ENCODE measurements at regions not wholly inside any gene's neighbourhood (a gene's known extent, or its start where the extent isn't known, plus 50 kb on each side); places are given as distances from the start of the nearest gene placed in this dataset.
A peak's percentile ranks its signal among the peaks of the same experiment; 100 is the strongest.
"Not testable (repeated sequence)": the region's sequence is repeated elsewhere in the genome, so short reads cannot be mapped to it uniquely, and the experiment has no call there.

DNA sequence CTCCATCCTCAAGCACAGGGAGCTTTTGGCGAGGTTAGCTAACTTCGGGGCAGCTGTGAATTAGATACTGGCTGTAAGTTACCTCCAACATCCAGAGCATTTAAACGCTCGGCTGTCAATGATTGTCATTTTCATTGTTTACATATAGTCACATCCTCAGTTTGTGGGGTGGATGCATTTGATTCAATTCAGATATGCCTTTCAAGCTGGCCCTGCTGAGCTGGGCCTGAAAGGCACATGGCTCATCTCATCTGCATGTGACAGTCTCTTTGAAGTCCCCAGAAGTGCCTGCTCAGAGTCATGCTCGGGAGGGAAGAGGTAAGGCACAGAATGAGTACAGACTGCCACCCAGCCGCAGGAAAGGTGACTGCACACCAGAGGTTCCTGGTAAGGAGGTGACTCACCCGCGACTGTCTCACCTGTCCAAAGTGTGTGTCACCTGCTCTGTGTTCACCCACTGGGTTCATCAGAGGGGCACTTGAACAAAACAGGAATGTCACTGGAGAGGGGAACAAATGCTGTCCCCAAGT is 281.2 kb upstream of the PLGLB2 start:
- DNase-seq: not testable (repeated sequence)

DNA sequence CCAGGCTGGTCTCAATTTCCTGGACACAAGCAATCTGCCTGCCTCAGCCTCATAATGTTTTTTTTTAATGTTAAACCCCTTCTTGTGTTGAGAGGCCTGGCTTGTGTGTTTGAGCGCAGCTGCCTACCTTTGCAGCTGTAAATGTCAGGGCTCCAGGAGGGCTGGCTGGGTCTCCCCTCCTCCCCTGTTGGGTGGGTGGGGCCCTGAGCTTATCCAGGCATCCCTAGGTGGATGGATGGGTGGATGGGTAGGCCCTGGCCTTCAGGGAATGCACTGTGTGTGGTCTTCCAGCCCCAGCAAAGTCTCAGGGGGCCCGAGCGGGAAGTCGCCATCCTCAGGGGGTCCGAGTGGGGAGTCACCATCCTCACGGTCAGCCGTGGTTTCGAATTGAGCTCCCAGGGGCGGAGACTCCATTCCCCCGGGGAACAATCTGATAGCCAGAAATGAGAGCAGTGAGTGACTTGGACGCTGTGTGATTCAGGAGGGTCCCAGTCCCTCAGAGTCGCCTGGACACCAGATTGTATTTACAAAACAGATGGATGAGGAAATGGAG is 279.4 kb upstream of the PLGLB2 start:
- not testable (repeated sequence) for DNase-seq

DNA sequence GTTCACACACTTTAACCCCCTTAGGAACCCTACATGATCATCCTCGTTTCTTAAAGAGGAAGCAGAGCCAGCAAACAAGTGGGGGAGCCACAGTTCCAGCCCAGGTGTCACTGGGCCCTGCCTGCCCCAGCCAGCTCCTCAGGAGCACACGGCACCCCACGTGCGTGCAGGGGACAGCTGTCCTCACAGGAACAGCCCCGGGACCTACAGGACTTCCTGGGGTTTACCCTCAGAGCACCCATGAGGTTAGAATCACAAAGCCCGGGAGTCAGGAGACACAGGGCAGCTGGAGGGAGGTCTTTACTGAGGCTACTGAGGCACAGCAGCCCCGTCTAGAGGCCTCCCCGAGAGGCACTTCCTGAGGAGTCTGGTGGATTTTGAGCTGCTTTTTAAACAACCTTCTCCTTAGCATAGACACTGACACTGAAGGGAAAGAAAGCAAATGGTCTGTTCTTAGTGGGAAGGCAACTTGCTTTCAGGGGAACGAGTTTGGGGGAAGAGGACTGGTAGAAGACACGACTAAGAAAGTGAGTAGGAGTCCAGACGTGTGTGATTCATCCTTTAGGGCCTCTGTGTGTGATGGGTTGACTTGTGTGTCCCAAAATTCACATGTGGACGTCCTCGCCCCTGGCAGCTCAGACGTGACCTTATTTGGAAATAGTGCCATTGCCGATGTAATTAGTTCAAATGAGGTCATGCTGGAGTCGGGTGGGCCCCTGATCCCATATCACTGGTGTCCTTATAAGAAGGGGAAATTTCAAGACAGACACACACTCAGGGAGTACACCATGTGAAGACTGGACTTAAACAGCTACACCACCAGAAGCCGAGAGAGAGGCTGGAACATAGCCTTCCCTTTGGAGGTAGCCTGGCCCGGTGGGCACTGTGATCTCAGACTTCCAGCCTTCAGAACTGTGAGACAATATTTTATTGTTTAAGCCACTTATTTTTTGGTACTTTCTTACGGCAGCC is 278.4 kb upstream of the PLGLB2 start:
- peak; percentile 25 to 47 for DNase-seq

DNA sequence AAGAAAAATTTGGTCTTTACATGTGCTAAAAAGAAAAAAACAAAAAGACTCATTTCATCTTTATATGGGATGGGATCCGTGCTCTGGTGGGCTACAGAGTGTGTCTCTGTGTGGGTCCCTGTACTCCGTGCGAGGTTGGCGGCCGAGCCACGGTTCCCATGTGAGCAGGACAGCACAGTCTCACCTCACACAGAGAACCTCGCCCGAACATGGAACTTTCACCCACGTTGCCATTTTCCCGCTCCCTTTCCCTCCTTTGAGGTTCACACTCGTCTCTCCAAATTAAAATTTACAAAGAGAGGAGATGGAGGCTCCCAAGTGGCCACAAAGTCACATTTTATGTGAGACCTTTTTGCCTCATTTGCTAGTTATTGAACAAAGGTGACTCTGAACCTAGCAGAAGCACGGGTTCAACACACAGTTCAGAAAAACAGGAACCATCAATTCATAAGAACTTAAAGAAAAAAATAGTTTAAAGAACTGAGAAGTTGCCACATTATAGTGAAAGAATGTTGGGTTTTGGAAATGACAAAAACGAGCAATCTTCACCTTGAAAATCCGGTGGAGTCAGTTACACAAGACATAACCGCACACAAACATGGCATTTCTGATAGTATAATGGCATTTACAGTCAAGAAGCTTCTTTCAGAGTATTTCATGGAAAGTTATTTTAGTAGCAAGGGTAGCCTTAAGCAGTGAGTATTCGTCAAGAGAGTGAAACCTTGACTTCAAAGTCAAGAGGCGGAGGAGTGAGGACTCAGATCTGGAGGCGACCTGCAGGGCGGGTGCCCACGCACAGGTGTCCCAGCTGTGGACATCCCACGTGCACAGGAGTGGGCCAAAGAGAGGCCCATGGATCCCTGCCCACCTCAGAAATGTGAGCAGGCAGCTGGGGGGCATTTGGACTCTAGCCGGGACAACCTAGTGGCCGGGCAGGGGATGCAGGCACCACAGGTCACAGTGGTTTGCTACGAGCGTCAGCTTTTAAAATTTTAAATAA is 277.2 kb upstream of the PLGLB2 start:
- DNase-seq: not testable (repeated sequence)

DNA sequence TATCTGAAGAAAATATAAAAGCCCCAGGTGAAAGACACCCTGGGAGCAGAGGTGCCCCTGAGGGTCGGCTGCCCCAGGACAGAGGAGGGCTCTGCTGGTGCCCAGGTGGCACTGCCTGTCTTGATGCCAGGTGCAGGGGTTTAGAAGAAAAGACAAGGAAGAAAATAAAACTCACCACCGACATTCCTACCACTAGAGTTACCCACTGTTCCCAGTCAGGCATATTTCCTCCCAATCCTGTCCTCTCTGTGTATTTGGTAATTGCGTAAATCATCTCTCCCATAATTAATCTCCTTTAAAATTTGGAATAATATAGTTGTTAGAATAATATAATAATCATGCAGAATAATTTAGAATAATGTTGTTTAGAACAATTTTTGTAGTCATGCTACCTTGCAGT is 276.4 kb upstream of the PLGLB2 start:
- DNase-seq: not testable (repeated sequence)

DNA sequence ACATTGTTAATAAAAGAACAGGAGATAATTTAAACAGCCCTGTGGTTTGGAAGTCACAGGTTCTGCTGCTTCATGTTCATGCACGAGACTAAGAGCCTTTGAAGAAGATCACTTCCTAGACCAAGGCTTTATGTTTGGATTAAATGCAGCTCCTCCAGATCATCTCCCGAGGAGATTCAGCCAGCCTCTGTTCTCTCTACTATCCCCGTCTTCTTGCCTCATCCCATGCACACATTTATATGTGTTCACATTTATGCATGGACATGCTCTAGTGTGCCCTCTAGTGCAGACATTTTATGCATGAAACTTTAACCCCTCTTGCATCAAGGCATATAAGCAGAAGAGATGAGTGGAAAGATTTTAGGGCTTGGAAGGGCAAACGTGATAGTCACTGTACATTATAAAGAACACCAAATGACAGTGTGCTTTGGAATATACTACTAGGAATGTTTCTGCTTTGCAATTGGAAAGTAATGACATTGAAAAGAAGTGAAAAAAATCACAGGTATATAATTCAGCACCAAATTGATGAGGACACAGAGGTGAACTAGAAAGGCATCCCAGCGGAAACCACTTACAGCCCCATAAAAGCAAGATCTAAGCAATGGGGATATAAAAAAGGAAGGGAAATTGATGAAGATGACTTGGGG is 271.5 kb upstream of the PLGLB2 start:
- DNase-seq: not testable (repeated sequence)

DNA sequence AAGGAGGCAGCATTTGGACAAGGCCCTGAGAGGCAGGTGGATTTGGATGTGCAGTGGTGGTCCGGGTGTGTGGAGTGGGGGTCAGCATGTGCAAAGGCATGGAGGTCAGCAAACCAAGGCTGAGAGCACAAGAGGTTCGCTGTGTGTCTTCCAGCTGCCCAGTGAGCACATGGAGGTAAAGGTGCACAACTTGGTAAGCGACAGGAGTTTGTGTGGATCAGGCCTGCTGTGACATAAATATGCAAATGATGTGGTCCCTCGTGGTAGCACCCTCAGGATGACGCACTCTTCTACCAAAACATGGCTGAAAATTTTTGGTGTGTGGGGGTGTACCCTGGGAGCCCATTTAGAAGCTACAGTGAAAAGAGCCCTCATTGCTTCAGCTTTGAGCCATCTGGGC is 271.0 kb upstream of the PLGLB2 start:
- not testable (repeated sequence) for DNase-seq

DNA sequence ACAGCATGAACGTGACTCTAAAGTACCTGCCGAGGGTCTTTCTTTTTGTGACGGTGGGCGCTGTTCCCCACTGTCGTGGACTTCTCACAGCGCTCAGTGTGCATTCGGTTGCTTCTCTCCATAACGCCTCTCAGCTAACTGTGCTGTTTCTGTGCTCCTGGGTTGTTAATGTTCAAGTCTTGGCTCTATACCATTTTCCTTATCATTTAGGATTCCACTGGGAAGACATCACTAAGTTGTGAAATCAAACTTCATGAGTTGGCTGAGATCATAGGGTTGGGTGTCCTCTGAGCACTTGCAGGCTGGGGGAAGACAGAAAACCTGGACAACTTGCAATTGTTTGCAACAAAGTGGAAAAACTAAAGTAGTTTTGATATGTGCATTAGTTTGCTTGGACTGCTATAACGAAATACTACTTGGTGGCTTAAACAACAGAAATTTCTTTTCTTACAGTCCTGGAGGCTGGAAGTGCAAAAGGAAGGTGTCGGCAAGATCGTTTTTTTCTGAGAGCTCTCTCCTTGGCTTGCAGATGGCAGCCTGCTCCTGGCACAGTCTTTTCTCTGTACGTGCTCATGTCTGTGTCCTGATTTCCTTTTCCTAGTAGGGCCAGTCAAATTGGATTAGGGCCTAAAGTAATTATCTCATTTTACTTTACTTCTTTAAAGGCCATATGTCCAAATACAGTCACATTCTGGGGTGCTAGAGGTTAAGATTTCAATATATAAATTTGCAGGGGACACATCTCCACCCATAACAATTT is 270.0 kb upstream of the PLGLB2 start:
- not testable (repeated sequence) for DNase-seq

DNA sequence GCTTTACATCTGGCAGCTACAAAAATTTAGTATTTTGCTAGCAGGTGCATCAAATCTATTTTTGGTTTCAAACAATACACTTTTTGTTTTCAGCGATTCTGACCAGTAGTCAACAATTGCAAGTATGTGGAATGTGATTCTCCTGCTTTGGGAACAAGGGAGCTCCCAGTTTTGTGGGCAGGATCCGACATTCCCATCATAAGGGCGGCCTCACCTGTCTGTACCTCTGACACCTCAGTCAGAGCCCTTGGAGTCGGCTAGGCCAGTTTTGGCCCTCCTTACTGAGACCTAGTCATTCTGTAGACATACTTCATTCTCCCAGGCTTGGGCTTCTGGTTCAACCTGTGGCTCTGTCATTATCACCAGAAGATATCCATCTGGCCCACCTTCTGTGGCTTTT is 269.0 kb upstream of the PLGLB2 start:
- DNase-seq: not testable (repeated sequence)

DNA sequence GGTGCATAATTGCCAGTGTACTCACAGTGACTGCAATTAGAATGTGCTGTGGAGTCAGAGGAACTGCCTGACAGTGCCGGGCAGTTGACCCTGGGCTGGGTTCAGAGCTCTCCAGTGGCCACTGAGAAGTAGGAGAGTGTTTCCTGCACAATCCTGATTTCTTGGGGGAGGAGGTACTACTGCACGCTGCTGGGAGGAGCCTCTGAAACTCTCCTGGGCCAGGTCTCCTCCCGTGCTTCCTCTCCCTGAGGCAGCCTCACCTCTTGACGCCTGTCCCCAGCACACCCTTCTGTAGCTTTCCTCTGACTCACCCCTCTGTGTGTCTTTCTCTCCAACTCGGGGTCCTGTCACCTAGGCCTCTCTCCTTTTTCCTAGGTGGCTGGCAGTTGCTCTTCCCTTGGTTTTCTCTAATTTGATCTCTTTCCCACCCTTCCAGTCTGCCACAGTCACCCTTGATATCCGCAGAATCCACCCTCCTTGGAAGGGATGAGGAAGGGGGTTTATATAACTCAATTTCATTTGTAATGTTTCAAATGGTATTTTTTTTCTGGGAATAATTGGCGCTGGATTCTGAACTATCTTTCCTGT is 264.7 kb upstream of the PLGLB2 start:
- DNase-seq: not testable (repeated sequence)

DNA sequence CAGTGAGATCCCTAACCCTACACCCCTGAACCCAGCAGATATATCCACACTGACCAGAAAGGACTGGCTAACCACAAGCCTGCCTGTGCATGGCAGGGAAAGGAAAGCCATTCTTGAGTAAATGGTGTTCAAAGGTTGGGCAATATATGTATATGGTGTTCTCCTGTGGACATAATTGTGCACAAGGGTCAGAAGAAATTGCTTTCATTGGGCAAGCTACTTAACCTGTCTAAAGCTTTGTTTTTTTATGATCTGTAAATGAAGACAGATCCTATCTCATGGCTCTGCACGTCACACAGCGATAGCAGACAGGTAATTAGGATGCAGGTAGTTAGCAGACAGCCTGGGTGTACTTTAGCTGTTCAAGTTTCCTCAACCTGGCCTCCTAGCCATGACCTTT is 263.5 kb upstream of the PLGLB2 start:
- not testable (repeated sequence) for DNase-seq

DNA sequence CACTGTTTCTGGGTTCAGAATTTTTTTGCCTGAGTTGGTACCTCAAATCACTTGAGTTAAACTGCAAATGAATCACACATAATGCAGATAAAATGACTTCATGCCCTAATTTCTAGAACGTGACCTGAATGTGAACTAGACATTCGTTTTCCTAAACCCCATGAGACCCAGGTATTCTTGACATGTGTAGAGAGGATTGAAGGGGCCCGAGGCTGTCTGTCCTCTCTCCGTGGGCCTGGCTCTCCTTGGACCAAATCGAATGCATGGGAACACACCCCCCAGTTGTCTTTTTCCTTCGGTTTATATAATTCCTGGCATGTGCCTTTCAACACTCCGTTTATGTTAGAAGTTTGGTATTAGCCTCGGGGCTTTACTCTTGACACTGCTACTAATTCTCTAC is 262.4 kb upstream of the PLGLB2 start:
- DNase-seq: not testable (repeated sequence)

DNA sequence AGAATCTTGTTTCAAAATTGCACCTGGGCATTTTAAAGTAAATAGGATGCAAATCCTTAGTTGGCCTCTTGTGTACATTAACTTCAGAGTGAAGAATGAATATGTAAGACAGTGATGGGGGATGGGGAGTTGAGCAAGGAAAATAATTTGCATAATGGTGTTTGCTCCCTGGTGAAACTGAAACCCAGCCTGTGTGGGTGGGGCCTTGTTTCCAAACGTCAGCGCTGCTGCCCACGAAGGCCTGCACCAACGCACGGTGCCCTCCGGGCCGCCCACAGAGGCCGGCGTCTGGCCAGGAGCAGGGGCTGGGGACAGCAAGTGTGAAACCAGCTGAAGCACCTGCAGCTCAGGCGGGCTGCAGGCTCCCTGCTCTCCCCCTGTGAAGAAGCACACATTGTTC is 262.0 kb upstream of the PLGLB2 start:
- DNase-seq: not testable (repeated sequence)

DNA sequence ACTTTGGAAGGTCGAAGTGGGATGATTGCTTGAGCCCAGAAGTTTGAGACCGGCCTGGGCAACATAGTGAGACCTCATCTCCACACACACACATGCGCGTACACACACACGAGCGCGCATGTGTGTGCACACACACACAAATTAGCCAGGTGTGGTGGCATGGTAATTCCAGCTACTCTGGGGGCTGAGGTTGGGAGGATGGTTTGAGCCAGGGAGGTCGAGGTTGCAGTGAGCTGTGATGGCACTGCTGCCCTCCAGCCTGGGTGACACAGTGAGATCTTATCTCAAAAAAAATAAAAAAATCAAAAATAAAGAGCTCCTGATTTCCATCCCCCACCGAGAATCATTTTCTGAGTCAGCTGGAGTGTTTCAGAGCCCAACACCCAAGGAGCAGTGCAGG is 261.5 kb upstream of the PLGLB2 start:
- not testable (repeated sequence) for DNase-seq

DNA sequence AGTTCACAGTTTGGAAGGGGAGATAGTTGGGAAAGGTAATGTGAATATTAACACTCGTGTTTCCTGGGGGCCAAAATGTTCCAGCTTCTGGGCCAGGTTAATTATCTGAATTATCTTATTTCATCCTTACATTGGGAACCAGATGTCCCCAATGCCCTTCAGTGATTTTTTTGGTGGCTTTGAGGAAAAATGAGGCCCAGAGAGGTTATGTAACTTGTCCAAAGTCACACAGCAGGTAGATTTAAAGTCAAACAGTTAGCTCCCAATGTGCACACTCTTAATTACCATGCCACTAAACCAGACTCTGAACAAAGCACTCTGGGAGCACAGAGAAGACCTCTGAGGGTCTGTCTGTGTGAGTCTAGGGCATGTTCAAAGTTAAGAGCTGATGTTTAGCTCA is 259.9 kb upstream of the PLGLB2 start:
- not testable (repeated sequence) for DNase-seq

DNA sequence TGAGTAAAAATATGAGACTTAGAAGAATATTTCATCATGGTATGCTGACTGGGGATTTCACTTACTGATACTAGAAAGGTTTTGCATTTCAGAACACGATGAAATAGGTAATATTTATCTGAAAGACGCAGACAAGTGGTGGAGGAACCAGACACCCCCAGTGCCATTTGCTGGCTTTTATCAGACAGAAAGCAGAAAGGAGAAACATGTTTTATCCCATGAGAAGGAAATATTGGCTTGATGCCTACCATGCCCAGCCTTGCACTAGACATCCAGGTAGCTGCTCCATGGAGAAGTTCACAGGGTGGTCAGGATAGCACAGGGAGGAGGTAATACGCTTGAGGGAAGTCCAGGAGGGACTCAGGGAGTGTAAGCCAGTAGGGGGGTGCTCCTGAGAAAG is 258.9 kb upstream of the PLGLB2 start:
- not testable (repeated sequence) for DNase-seq

DNA sequence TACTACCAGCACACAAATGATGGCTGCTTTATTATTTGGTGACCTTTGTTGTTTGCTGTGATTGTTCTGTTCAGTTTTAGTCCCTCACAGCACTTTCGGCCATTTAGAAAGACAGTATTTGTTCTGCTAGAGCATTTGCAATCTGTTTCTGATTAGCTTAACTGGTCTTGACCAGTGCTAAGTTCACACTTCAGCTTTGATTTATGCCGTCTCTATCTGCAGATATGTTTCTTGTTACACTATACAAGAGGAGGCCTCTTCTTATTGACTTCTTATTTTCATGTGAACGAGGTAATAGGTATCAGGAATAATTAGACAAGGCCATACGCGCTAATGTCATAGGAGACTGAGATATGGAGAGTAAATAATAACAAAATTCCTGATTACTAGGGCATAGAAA is 253.0 kb upstream of the PLGLB2 start:
- not testable (repeated sequence) for DNase-seq

DNA sequence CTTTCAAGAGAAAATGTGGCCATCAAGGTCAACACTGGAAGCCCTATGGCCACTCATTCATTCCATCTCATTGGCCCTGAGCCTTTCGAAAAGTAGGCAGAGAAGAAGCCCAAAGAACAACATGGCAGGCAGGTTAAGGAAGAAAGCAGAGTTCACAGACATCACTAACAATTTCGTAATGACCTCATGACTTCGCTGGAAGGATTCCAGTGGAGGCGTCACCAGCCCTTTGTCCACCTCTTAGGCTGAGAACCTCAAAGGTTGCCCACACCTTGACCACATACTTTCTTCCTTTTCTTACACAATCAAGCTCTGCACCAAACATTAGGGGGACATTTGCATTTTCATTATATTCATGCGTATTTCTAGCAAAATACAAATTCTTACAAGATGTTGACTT is 252.4 kb upstream of the PLGLB2 start:
- not testable (repeated sequence) for DNase-seq

DNA sequence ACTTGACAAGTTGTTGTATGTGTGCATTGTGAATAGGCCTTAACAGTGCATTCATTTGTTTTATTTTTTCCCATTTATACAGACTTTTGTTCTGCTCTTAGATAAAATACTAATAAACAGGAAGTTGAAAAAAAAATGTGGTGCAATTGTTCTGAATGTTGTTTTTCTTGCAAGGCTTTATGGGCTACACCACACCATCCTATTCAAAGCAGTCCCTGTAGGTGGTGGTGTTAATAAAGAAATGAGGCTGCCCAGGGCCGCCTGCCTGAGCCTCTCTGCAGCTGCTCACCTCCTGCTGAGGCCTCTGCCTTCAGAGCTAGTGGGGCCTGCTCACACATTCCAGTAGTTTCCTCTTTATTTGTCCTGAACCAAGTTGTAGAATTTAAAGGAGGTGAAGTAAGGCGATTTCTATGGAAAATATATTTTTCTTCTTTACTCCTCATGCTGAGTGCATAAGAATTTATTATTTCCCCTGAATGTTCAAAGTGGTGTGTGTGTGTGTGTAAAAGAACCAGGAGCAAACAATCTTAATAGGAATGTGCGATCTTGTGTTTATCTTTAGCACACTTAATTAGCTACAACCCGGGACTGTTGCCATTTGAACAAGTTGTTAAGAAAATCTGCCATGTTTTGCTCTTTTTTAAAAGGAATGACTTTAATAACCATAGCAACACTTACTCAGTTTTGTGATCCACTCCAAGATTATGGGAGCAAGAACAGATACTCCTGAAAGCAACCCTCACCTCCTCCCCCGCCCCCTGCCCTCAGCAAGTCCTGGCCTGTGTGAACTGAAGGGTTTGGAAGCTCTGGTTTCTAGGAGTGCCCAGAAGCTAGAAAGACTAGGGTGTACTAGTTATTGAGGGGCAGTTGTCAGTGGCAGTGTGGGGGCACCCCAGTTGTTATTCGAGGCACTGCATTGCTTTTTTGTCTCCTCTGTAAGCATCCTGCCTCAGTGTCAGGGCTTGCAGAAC is 251.6 kb upstream of the PLGLB2 start:
- DNase-seq: peak; percentile 24 to 50

DNA sequence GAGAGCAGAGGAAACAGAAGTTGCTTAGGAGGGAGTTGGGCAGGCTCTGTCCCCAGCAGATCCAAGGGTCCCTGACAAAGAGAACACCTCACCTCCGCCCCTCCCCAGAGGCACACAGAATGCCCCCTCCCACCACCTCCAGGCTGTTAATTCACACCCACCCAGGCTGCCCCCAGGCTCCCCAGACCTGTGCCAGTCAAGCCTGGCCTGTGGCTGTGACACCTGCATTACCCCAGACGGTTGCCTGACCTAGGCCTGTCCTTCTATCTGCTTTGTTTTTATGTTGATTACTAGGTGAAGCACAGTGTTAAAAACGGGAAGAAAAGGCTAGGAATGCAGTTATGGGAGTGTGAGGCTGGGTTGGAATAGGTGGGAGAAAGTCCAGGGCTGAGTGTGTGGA is 250.8 kb upstream of the PLGLB2 start:
- DNase-seq: not testable (repeated sequence)
